GM19467 (cell line): ENCODE measurements at regions not wholly inside any gene's neighbourhood (a gene's known extent, or its start where the extent isn't known, plus 50 kb on each side); places are given as distances from the start of the nearest gene placed in this dataset.
"Not testable (repeated sequence)": the region's sequence is repeated elsewhere in the genome, so short reads cannot be mapped to it uniquely, and the experiment has no call there.

Experiments used
- ATAC-seq: cut with Tn5 transposase; IDR thresholded peaks from one replicate; pipeline ENCODE4 v1.9.1; 2021; ENCODE audit warnings: mild to moderate bottlenecking, moderate library complexity; ENCODE audit not compliant: unreplicated experiment

DNA sequence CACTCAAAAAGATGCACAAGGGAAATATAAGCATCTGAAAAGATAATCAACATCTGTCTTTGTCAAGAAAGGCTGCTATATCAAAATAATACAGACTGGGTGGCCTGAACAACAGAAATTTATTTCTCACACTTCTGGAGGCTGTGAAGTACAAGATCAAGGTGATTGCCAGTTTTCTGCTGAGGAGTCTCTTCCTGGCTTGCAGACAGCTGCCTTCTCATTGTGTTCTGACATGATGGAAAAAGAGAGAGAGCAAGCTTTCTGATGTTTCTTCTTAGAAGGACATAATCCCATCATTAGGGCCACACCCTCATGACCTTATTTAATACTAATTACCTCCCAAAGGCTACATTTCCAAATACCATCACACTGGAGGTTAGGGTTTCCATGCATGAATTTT is 1573.3 kb downstream of the SI start:
- ATAC-seq = no peak

- not testable (repeated sequence) for ATAC-seq
Observed at GRCh38 chr3:163499736-163500219, 1578.5 kb downstream of the SI start.

DNA sequence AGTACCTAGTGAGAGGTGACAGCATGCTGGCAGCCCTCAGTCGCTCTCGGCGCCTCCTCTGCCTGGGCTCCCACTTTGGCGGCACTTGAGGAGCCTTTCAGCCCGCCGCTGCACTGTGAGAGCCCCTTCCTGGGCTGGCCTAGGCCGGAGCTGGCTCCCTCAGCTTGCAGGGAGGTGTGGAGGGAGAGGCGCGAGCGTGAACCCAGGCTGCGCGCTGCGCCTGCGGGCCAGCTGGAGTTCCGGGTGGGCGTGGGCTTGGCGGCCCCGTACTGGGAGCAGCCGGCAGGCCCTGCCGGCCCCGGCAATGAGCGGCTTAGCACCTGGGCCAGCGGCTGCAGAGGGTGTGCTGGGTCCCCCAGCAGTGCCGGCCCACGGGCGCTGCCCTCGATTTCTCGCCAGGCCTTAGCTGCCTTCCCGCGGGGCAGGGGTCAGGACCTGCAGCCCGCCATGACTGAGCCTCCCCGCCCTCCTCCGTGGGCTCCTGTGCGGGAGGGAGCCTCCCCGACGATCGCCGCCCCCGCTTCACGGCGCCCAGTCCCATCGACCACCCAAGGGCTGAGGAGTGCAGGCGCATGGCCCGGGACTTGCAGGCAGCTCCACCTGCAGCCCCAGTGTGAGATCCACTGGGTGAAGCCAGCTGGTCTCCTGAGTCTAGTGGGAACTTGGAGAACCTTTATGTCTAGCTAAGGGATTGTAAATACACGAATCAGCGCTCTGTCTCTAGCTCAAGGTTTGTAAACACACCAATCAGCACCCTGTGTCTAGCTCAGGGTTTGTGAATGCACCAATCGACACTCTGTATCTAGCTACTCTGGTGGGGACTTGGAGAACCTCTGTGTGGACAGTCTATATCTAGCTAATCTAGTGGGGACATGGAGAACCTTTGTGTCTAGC is 1579.2 kb downstream of the SI start:
- not testable (repeated sequence) for ATAC-seq

DNA sequence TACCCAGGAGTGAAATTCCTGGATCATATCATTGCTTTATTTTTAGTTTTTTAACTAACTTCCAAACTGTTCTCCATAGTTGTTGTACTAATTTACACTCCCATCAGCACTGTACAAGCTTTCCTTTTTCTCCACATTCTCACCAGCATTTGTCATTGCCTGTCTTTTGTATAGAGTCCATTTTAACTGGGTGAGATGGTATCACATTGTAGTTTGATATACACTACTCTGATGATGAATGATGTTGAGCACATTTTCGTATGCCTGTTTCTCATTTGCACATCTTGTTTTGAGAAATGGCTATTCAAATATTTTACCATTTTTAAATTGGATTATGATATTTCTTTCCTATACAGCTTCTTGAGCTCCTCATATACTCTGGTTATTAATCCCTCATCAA is 1586.6 kb downstream of the SI start:
- no peak for ATAC-seq

DNA sequence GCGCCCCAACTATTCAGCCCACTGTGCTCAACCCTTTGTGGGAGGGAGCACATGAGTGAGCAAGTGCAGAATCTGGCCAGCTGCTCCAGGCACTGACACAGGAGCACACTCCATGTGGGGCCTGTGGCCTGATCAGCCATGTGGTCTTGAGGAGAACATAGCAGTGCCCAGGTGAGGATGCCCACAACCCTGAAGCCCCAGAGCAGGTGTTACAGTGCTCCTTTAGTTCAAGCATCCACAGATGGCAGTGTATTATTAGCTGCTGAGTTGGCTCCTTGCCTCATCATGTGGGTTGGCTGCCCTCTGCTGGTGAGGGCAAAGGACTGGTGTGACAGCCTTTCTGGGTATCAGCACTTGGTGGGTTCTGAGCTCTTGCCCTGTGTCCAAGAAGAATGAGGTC is 1588.2 kb downstream of the SI start:
- ATAC-seq = peak; percentile 76

DNA sequence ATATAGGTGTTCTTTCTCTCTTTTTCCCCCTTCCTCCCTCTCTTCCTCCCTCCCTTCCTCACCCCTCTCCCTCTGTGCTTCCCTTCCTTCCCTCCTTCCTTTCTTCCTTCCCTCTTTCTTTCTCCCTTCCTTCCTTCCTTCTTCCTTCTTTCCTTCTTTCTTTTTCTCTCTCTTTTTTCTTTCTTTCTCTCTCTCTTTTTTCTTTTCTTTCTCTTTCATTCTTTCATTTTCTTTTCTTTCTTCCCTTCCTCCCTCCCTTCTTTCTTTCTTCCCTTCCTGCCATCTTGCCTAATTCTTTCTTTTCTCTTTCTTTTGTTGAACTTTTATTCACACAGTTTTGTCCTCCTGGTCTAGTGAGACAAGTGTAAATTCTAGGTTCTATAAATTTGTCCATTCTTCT is 1595.6 kb downstream of the SI start:
- no peak for ATAC-seq

GRCh38 chr3:163481738-163482137 is 1596.6 kb downstream of the SI start:
- ATAC-seq = no peak

GRCh38 chr3:163476179-163476578 is 1602.1 kb downstream of the SI start:
- no peak for ATAC-seq

- no peak for ATAC-seq
Observed at GRCh38 chr3:163474766-163475165, 1603.5 kb downstream of the SI start.

GRCh38 chr3:163468531-163469335 is 1609.6 kb downstream of the SI start:
- no peak for ATAC-seq

- no peak for ATAC-seq
Observed at GRCh38 chr3:163462446-163462845, 1615.8 kb downstream of the SI start.

DNA sequence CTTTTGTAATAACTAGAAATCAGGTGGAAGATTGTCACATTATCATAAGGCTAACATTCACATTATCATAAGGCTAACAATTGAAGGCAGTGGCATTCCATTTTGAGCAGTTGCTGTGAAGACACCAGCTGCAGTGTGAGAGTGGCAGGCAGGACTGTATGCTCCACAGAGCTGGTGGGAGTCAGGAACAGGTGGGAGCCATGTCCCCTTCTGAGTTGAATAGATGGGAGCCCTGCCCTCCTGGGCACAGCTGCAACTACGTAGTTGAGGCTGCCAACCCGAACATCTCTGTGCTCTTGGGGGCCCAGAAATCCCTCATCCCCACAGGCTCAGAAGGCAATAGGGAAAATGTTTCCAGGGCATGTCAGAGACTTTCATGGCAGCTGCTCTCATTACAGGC is 1627.6 kb downstream of the SI start:
- no peak for ATAC-seq

- no peak for ATAC-seq
Observed at GRCh38 chr3:163438760-163439159, 1639.5 kb downstream of the SI start.

GRCh38 chr3:163422671-163423070 is 1655.6 kb downstream of the SI start:
- no peak for ATAC-seq

DNA sequence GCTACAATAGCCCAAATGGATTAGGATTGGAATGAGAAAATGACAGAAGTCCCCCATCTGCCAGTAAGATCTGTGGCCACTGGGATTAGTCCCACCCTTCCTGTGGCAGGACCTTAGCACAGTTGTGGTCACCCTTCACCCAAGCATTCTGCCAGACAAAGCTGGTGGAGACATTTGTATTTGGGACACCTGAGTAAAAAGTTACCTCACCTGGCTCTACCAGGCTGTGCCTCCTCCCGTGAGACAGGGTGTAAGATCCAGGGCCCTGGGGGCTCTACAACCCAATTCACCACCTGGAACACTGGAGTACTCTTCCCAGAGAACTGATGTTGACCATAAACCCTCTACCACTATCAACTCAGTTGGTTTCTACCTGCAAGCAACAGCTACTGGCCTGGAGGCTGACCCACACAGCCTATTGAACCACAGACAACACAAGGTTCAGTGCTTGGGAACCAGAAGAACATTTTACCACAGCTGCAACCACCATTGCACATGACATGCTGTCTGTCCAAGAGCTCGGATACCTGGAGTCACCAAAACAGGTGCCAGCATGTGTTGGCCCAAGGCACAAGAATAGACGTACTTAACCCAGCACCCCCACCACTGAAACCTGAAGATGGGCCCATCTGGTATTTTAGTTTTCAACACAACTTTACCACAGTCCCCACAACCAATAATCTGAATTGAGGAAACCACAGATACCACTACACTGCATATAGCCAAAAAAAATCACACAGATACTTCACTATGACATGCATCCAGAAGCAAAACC is 1686.7 kb downstream of the SI start:
- no peak for ATAC-seq

- no peak for ATAC-seq
Observed at GRCh38 chr3:163384383-163384782, 1693.9 kb downstream of the SI start.

GRCh38 chr3:163382183-163382582 is 1696.1 kb downstream of the SI start:
- ATAC-seq = no peak

DNA sequence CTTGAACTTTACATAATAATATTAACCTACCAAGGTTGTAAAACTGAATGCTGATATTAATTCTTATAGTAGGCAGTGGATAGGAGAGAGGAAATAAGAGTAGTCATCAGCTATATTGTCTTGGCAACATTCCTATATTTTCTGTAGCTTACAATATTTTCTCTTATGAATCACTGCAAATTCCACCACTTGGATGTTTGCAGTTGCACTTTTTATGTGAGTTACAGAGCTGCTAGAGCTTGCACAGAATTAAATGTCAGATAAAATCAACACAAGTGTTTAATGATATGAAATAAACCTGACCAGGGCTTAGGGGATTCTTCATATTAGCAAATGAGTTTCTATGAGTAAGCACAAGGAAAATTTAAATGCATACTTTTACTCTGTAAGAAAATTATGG is 1710.1 kb downstream of the SI start:
- no peak for ATAC-seq

GRCh38 chr3:163364717-163365116 is 1713.6 kb downstream of the SI start:
- ATAC-seq = no peak

GRCh38 chr3:163362151-163362550 is 1716.1 kb downstream of the SI start:
- ATAC-seq = no peak

- ATAC-seq = not testable (repeated sequence)
Observed at GRCh38 chr3:163361357-163361878, 1716.9 kb downstream of the SI start.
